ENCODE measurements at regions not wholly inside any gene's neighbourhood (a gene's known extent, or its start where the extent isn't known, plus 50 kb on each side); places are given as distances from the start of the nearest gene placed in this dataset.

GRCh38 chr6:105681061-105681460 is 278.2 kb upstream of the PREP start:
- TF ChIP-seq POLR2A (IDR thresholded peaks at IDR 0.05) (no peak), CTCF (IDR thresholded peaks at IDR 0.05 in 4 of 5, conservative IDR thresholded peaks at IDR 0.05 in 1 of 5) (no peak)
- in situ Hi-C loops (cut with MboI; ENCODE audit: low sequenced_read_pairs in 4 of 4) (no loop called here), intact Hi-C loops (cut with DNase I; ENCODE audit: low total_unique reads) (no loop called here)
- DNase-seq (no peak), ATAC-seq (no peak)
- H3K4me3 ChIP-seq: no peak overlapping the region
- H3K9me3 ChIP-seq: no peaks in the 10 kb centered on the region
- H3K27ac ChIP-seq: no peak overlapping the region
- H3K27me3 ChIP-seq: no peaks in the 10 kb centered on the region
- no peaks in the 10 kb centered on the region for H3K36me3 ChIP-seq
- no peaks in the 10 kb centered on the region for H3K4me1 ChIP-seq

DNA sequence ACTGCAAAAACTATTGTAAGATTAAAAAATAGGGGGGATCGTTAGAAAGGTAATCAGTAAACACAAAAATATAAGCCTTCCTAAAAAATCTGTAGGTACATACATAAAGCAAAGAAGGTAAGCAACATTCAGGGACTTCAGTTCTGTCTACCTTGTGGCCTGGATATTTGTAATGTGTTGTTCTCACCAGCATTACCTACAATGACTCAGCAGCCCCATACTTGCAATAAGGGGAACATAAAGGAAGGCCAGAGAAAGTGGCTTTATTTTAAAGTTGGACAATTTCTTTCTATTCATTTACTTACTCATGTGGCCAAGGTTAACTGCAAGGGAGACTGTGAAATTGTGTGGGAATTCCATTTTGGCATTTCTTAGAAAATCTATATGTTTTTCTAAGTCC is 277.2 kb upstream of the PREP start:
- intact Hi-C loops (cut with DNase I; ENCODE audit: low total_unique reads) (no loop called here), in situ Hi-C loops (cut with MboI; ENCODE audit: low sequenced_read_pairs in 4 of 4) (no loop called here)
- DNase-seq (no peak), ATAC-seq (no peak)
- H3K4me1 ChIP-seq: no peaks in the 10 kb centered on the region
- H3K4me3 ChIP-seq: no peak overlapping the region
- no peaks in the 10 kb centered on the region for H3K9me3 ChIP-seq
- no peak for TF ChIP-seq POLR2A (IDR thresholded peaks at IDR 0.05)
- TF ChIP-seq CTCF (IDR thresholded peaks at IDR 0.05 in 4 of 5, conservative IDR thresholded peaks at IDR 0.05 in 1 of 5): no peak
- no peak overlapping the region for H3K27ac ChIP-seq
- H3K27me3 ChIP-seq: no peaks in the 10 kb centered on the region
- H3K36me3 ChIP-seq: no peaks in the 10 kb centered on the region

DNA sequence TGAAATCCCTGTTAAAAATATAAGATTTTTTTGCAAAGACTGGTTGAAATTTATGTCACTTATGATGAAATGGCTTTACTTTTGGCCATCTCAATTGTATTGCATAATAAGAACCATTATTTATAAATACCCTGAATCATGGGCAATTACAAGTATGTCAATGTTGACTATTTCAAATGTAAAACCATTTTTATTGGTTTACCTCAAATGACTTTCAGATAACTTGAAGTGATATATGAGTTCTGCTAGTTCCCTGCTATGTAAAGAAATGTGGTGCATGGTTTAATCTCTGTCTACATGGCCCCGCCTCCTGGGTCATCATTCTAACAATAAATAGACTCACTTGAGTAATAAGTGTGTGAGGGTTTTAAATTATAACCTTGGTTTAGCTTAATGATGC is 275.6 kb upstream of the PREP start:
- DNase-seq (no peak), ATAC-seq (no peak)
- intact Hi-C loops (cut with DNase I; ENCODE audit: low total_unique reads) (no loop called here), in situ Hi-C loops (cut with MboI; ENCODE audit: low sequenced_read_pairs in 4 of 4) (no loop called here)
- Histone ChIP-seq H3K27me3 (no peaks in the 10 kb centered on the region), H3K4me3 (no peak overlapping the region), H3K27ac (no peak overlapping the region), H3K9me3 (no peaks in the 10 kb centered on the region), H3K4me1 (no peaks in the 10 kb centered on the region), H3K36me3 (no peaks in the 10 kb centered on the region)
- TF ChIP-seq CTCF (IDR thresholded peaks at IDR 0.05 in 4 of 5, conservative IDR thresholded peaks at IDR 0.05 in 1 of 5): no peak
- no peak for TF ChIP-seq POLR2A (IDR thresholded peaks at IDR 0.05)

- Histone ChIP-seq H3K4me3 (no peak overlapping the region), H3K36me3 (no peaks in the 10 kb centered on the region), H3K9me3 (no peaks in the 10 kb centered on the region), H3K4me1 (no peaks in the 10 kb centered on the region), H3K27me3 (no peaks in the 10 kb centered on the region), H3K27ac (no peak overlapping the region)
- DNase-seq: no peak
- in situ Hi-C loops (cut with MboI; ENCODE audit: low sequenced_read_pairs in 4 of 4) (no loop called here), intact Hi-C loops (cut with DNase I; ENCODE audit: low total_unique reads) (no loop called here)
- no peak for TF ChIP-seq POLR2A (IDR thresholded peaks at IDR 0.05)
- no peak for TF ChIP-seq CTCF (IDR thresholded peaks at IDR 0.05 in 4 of 5, conservative IDR thresholded peaks at IDR 0.05 in 1 of 5)
- no peak for ATAC-seq
These were observed 275.0 kb upstream of the PREP start for GRCh38 chr6:105677671-105678475.

DNA sequence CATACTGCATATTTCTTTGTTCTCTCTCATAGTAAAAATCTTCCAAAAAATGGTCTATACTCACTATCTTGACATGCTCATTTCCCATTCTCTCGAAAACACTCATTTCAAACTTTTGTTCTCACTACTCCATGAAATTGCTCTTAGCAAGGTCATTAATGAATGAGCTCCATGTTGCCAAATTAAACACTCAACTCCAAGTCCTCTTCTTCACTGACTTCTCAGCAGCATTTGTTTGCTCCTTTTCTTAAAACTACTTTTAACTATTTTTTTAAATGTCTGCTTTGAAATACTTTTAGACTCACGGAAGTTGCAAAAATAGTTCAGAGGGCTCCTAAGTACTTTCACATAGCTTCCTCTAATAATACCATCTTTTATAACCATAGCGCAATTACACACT is 274.0 kb upstream of the PREP start:
- ATAC-seq (no peak), DNase-seq (no peak)
- in situ Hi-C loops (cut with MboI; ENCODE audit: low sequenced_read_pairs in 4 of 4) (no loop called here), intact Hi-C loops (cut with DNase I; ENCODE audit: low total_unique reads) (no loop called here)
- no peaks in the 10 kb centered on the region for H3K4me1 ChIP-seq
- H3K27ac ChIP-seq: no peak overlapping the region
- H3K36me3 ChIP-seq: no peaks in the 10 kb centered on the region
- no peaks in the 10 kb centered on the region for H3K27me3 ChIP-seq
- H3K4me3 ChIP-seq: no peak overlapping the region
- H3K9me3 ChIP-seq: no peaks in the 10 kb centered on the region
- no peak for TF ChIP-seq POLR2A (IDR thresholded peaks at IDR 0.05)
- TF ChIP-seq CTCF (IDR thresholded peaks at IDR 0.05 in 4 of 5, conservative IDR thresholded peaks at IDR 0.05 in 1 of 5): no peak

Data from gastrocnemius medialis (tissue), 4 donors.